Tibial nerve (tissue), 4 donors: ENCODE measurements at regions not wholly inside any gene's neighbourhood (a gene's known extent, or its start where the extent isn't known, plus 50 kb on each side); places are given as distances from the start of the nearest gene placed in this dataset.

Experiments used
- CTCF ChIP-seq, 5 experiments: fragments of 200-600 bp in 3 of 5; fragments of 450-650 bp in 2 of 5; sonication (generic) in 3 of 5; IDR thresholded peaks; one replicate each; pipeline ENCODE4 v1.5.1; 2016 to 2019; ENCODE audit warnings: antibody characterized with exemption in 5 of 5, mild to moderate bottlenecking in 3 of 5, moderate library complexity in 2 of 5
- EP300 ChIP-seq, 2 donors: sonication (generic); formaldehyde crosslinking; IDR thresholded peaks; one replicate each; pipeline ENCODE4 v1.6.1; 2017; ENCODE audit warnings: antibody characterized with exemption in 2 of 2, mild to moderate bottlenecking in 1 of 2
- POLR2A ChIP-seq, 2 donors: fragments of 450-650 bp; IDR thresholded peaks; one replicate each; pipeline ENCODE4 v1.6.1; 2017; ENCODE audit warnings: antibody characterized with exemption in 2 of 2, mild to moderate bottlenecking in 2 of 2, moderate library complexity in 2 of 2

- TF ChIP-seq CTCF (IDR thresholded peaks at IDR 0.05): no peak
- TF ChIP-seq POLR2A (IDR thresholded peaks at IDR 0.05): no peak
- no peak for TF ChIP-seq EP300 (IDR thresholded peaks at IDR 0.05)
Observed at GRCh38 chr3:181969925-181970324, 258.2 kb downstream of the SOX2 start.
